HepG2 (cell line): ENCODE measurements at regions not wholly inside any gene's neighbourhood (a gene's known extent, or its start where the extent isn't known, plus 50 kb on each side); places are given as distances from the start of the nearest gene placed in this dataset.

Experiments used
- ATAC-seq: fragments of 200-7000 bp; cut with Tn5 transposase; 3 replicates; pipeline ENCODE4 v1.9.1; 2020; ENCODE audit warnings: mild to moderate bottlenecking, moderate library complexity
- BruUV-seq: library from RNA; stranded (reverse); fragments of 400-500 nt; replicated peaks from 2 replicates; lab custom pipeline; 2021; lab: Mats Ljungman, UMichigan
- CTCF ChIA-PET: fragments of 300-600 bp; formaldehyde crosslinking; extraction: SDS; loops from one replicate; lab custom pipeline; 2021; ENCODE audit warnings: low total read pairs, inconsistent platforms, low intra/inter-chr PET ratio; lab: Yijun Ruan, JAX
- POLR2A ChIA-PET: fragments of 350-600 bp; sonication (Branson Sonifier 250); formaldehyde crosslinking; loops from one replicate; lab custom pipeline; 2020; ENCODE audit warnings: antibody characterized with exemption, inconsistent platforms; lab: Yijun Ruan, JAX
- DNase-seq: peaks from one replicate; pipeline ENCODE4 v3.0.0-alpha.2; 2015; ENCODE audit warnings: low spot score
- FAIRE-seq: peaks from 3 replicates; lab custom pipeline; 2011; peaks lifted over from hg19 to GRCh38; lab: Jason Lieb, UNC
- H2AFZ ChIP-seq: one replicate; pipeline ENCODE4 v1.6.1; 2011; ENCODE audit warnings: low read length, inconsistent platforms
- H3K27ac ChIP-seq: fragments of 300-600 bp; 3 replicates; pipeline ENCODE4 v1.8.0; 2011; ENCODE audit warnings: mixed run types, mild to moderate bottlenecking, mixed read lengths, low read length, inconsistent platforms; ENCODE audit not compliant: insufficient read depth; ENCODE audit errors: extremely low read length
- H3K27me3 ChIP-seq, 2 experiments: fragments of 200-600 bp in 1 of 2; 2 replicates in 1 of 2; 3 replicates in 1 of 2; pipeline versions ENCODE4 v1.6.0 to v1.8.0; 2011; ENCODE audit warnings: low read length in 2 of 2, mild to moderate bottlenecking in 2 of 2, moderate library complexity in 2 of 2, inconsistent platforms in 1 of 2; ENCODE audit not compliant: insufficient read depth in 2 of 2, control insufficient read depth in 1 of 2
- H3K36me3 ChIP-seq, 2 experiments: fragments of 200-600 bp in 1 of 2; replicated peaks in 1 of 2; 2 replicates in 1 of 2; 3 replicates in 1 of 2; pipeline versions ENCODE4 v1.5.1 to v1.8.0; 2011; ENCODE audit warnings: low read length in 2 of 2, inconsistent platforms in 1 of 2; ENCODE audit not compliant: insufficient read depth in 2 of 2, control insufficient read depth in 1 of 2
- H3K4me1 ChIP-seq: 2 replicates; pipeline ENCODE4 v1.5.1; 2012; ENCODE audit warnings: low read length, inconsistent platforms; ENCODE audit not compliant: insufficient read depth
- H3K4me2 ChIP-seq: 2 replicates; pipeline ENCODE4 v1.6.0; 2011; ENCODE audit warnings: low read depth, low read length, inconsistent platforms
- H3K4me3 ChIP-seq, 3 experiments: fragments of 200-600 bp in 1 of 3; sonication (generic), shearing (Covaris generic) in 1 of 3; replicated peaks in 1 of 3; 2 replicates each; pipeline ENCODE4 v1.5.1; 2011 to 2016; ENCODE audit warnings: low read length in 3 of 3, inconsistent platforms in 2 of 3, low read depth in 2 of 3, mild to moderate bottlenecking in 2 of 3, control low read depth in 1 of 3, mixed read lengths in 1 of 3; ENCODE audit not compliant: insufficient read depth in 1 of 3
- H3K79me2 ChIP-seq: one replicate; pipeline ENCODE4 v1.6.1; 2011; ENCODE audit warnings: low read length, inconsistent platforms; ENCODE audit not compliant: insufficient read depth
- H3K9ac ChIP-seq: 2 replicates; pipeline ENCODE4 v1.6.0; 2011; ENCODE audit warnings: mild to moderate bottlenecking, low read depth, low read length, inconsistent platforms; ENCODE audit not compliant: insufficient read depth
- H3K9me3 ChIP-seq: 2 replicates; pipeline ENCODE4 v1.5.1; 2012; ENCODE audit warnings: mild to moderate bottlenecking, low read length
- H4K20me1 ChIP-seq: 2 replicates; pipeline ENCODE4 v1.6.0; 2011; ENCODE audit warnings: inconsistent platforms, mild to moderate bottlenecking, low read length, moderate library complexity; ENCODE audit not compliant: insufficient read depth
- STAG1 ChIP-seq: sonication (generic); formaldehyde crosslinking; IDR thresholded peaks from 2 replicates; pipeline ENCODE4 v1.4.0; 2020; ENCODE audit warnings: missing genetic modification reagents
- YY1 ChIP-seq: IDR thresholded peaks from 2 replicates; pipeline ENCODE4 v1.6.1; 2011; ENCODE audit warnings: low read length, low read depth, moderate library complexity, mild to moderate bottlenecking; ENCODE audit not compliant: insufficient read depth, insufficient replicate concordance
- ZNF251 ChIP-seq: sonication (generic); formaldehyde crosslinking; IDR thresholded peaks from 2 replicates; pipeline ENCODE4 v1.9.0; 2021; ENCODE audit warnings: mild to moderate bottlenecking, missing genetic modification reagents
- ZNF460 ChIP-seq: sonication (generic); formaldehyde crosslinking; IDR thresholded peaks from 2 replicates; pipeline ENCODE4 v1.5.1; 2020; ENCODE audit warnings: missing genetic modification reagents, mild to moderate bottlenecking, borderline replicate concordance
- WGBS: methylation state at CpG from one replicate; pipeline ENCODE4 v1.1.6; 2017; ENCODE audit warnings: low lambda C conversion rate; 5-methylcytosine and 5-hydroxymethylcytosine counted together
- in situ Hi-C: cut with HindIII; loops from 2 replicates; pipeline ENCODE4 v1.10.0; 2017; ENCODE audit warnings: low pct_unique_long_range_greater_than_20kb; ENCODE audit not compliant: extremely low pct_ligation_motif_present
- intact Hi-C: fragments of 100-400 bp; cut with micrococcal nuclease; formaldehyde crosslinking; loops from one replicate; pipeline ENCODE4 v1.10.0; 2022; ENCODE audit not compliant: unreplicated experiment
- TF ChIP-seq, protein P1 (sequence below): sonication (generic); formaldehyde crosslinking; IDR thresholded peaks from 2 replicates; pipeline ENCODE4 v1.5.0; 2020; ENCODE audit warnings: mild to moderate bottlenecking, missing genetic modification reagents, moderate library complexity

DNA sequence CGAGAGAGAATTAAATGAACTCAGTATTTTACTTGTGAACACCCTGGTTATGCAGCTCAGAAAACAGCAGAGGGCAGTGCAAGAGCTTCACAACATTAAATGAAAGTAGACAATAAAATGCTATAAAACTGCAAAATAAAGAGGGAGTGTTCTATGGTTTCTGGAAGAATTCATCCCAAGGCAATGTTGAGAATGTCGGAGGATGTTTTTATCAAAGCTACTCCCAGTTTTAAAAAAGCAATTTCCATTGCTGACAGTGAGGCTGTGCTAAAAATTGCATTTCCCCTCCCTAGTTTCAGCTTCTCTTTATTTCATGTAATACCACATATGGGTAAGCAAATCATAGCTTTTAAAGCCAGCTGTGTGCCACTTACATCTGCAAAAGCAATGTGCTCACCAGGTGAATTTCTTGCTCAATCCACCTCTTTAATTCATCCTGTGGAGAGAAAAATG lies 296.8 kb downstream of the RAB38 start:
- FAIRE-seq (no peak), ATAC-seq (no peak), DNase-seq (peak; percentile 2)
- Histone ChIP-seq H3K4me3 (no peak overlapping the region), H2AFZ (no peak overlapping the region), H3K9ac (no peak overlapping the region), H3K27me3 (no peaks in the 10 kb centered on the region; a peak in 1 of 5 replicates), H3K9me3 (no peaks in the 10 kb centered on the region), H3K27ac (no peak overlapping the region), H3K36me3 (no peaks in the 10 kb centered on the region), H3K4me2 (no peak overlapping the region), H3K79me2 (no peaks in the 10 kb centered on the region), H4K20me1 (no peaks in the 10 kb centered on the region), H3K4me1 (no peaks in the 10 kb centered on the region)
- in situ Hi-C loops, result no loop called here
- CTCF ChIA-PET, result no interaction called here
- 5% methylated on average over 2 of the region's 2 CpGs for WGBS
- POLR2A ChIA-PET, result no interaction called here
- TF ChIP-seq ZNF460 (no peak), STAG1 (CRISPR knock-in tag) (0 out of 2 replicates have a peak, but pooled peaks have one; percentile 4)
- TF ChIP-seq, protein P1, sequence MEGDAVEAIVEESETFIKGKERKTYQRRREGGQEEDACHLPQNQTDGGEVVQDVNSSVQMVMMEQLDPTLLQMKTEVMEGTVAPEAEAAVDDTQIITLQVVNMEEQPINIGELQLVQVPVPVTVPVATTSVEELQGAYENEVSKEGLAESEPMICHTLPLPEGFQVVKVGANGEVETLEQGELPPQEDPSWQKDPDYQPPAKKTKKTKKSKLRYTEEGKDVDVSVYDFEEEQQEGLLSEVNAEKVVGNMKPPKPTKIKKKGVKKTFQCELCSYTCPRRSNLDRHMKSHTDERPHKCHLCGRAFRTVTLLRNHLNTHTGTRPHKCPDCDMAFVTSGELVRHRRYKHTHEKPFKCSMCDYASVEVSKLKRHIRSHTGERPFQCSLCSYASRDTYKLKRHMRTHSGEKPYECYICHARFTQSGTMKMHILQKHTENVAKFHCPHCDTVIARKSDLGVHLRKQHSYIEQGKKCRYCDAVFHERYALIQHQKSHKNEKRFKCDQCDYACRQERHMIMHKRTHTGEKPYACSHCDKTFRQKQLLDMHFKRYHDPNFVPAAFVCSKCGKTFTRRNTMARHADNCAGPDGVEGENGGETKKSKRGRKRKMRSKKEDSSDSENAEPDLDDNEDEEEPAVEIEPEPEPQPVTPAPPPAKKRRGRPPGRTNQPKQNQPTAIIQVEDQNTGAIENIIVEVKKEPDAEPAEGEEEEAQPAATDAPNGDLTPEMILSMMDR (CRISPR knock-in tag), result 0 out of 2 replicates have a peak, but pooled peaks have one; percentile 6
- BruUV-seq, result no TSS peak
- intact Hi-C loops, result loop anchor here (5.0 kb wide), 1 partner anchor 674 kb away; no protein-coding TSS in a partner anchor

DNA sequence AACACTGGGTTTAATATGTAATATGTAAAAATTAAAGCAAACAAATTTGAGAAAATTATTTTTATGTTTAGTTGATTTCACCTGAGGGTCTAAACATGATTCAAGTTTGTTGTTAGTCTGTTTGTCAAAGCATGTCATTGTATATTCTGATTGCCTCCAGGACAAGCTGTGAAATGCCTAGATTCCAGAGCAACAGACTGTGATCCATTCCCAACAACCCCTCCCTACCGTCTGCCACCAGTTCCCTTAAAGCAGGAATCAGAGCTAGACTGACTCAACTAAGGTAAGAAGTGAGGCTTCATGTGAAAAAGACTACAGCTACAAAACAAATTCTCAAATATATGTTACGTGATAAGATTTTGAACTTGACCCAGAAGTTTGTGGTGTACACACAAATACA lies 304.2 kb downstream of the RAB38 start:
- Histone ChIP-seq H3K36me3 (no peaks in the 10 kb centered on the region), H3K4me2 (no peak overlapping the region), H2AFZ (no peak overlapping the region), H3K9me3 (no peaks in the 10 kb centered on the region), H3K4me1 (no peaks in the 10 kb centered on the region), H3K27me3 (no peaks in the 10 kb centered on the region), H3K4me3 (no peak overlapping the region), H3K79me2 (no peaks in the 10 kb centered on the region), H4K20me1 (no peaks in the 10 kb centered on the region), H3K9ac (no peak overlapping the region), H3K27ac (no peak overlapping the region)
- ChIA-PET CTCF (no interaction called here), POLR2A (no interaction called here)
- 2% methylated on average over 2 of the region's 2 CpGs for WGBS
- DNase-seq, result no peak
- BruUV-seq, result no TSS peak
- TF ChIP-seq YY1, result no peak
- TF ChIP-seq ZNF251 (CRISPR knock-in tag), result no peak
- no peak for FAIRE-seq
- intact Hi-C loops, result no loop called here
- in situ Hi-C loops, result no loop called here
- ATAC-seq, result no peak
